HG03139 (cell line): ENCODE measurements at regions not wholly inside any gene's neighbourhood (a gene's known extent, or its start where the extent isn't known, plus 50 kb on each side); places are given as distances from the start of the nearest gene placed in this dataset.

Experiments used
- ATAC-seq: cut with Tn5 transposase; IDR thresholded peaks from one replicate; pipeline ENCODE4 v1.9.1; 2021; ENCODE audit not compliant: unreplicated experiment

DNA sequence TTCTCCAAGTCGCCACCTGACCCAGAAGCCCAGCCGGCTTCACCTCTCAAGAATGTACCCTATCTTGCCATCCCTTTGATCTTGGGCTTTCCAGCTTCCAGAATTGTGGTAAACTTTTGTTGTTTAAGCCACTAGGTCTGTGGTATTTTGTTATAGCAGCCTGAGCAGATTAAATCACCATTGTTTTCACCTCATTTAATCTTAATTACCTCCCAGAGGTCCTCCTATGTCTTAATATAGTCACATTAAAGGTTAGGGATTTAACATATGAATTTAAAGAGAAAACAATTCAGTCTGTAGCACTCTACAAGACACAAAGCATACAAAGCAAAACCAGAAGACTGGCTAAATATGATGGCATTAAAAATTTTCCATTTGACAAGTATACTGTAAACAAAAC lies 123.4 kb upstream of the CADM2 start:
- ATAC-seq: no peak

DNA sequence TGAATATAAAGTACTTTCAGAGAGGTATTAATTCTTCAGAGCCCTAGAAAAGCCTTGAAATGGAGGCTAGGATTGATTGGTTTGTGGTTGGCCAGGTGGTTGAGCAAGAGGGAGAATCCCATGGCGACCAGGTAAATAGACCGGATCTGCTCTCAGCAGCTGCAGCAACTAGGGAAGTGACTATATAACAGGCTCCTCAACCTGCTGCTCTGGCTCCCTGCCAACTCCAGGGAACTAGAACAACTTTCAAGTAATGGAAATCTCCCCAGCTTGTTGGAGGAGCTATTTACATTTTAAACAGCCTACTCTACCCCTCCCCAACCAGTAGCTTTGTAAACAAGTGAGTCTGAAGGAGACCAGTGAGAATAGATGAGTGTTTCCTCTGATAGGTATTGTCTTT lies 121.8 kb upstream of the CADM2 start:
- no peak for ATAC-seq

DNA sequence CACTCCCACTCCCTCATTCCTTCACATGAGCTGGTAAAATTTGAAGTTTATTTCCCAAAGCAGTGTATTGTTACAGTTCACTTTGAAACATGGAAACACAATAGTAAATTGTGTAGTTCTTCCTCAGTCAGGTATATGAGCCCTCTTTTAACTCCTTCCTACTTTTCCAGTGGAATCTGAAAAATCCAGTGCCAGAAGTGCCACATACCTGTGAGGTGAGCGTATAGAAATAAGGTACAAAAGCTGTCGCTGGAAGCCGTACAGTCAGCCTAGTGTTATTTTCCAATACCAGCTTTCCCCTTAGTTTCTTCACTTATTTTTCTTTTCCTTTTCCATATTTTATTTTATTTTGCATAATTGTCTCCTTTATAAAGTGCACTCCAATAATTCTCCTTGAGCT lies 81.7 kb upstream of the CADM2 start:
- no peak for ATAC-seq

DNA sequence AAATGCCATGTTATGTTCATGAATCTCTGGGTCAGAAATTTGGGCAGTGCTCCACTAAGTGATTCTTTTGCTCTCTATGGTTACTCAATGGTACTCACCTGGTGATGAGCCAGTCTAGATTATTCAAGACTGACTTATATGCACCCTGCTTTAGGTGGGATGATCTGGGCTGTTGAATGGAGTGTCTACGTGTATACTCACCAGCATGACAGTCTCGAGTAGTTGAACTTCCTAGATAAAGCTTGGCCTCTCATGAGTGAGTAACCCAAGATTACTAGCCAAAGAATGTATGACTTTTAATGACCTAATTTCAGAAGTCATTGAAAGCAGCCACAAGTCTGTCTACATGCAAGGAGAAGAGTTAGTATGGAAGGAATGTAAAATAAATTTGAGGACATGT lies 77.5 kb upstream of the CADM2 start:
- no peak for ATAC-seq

DNA sequence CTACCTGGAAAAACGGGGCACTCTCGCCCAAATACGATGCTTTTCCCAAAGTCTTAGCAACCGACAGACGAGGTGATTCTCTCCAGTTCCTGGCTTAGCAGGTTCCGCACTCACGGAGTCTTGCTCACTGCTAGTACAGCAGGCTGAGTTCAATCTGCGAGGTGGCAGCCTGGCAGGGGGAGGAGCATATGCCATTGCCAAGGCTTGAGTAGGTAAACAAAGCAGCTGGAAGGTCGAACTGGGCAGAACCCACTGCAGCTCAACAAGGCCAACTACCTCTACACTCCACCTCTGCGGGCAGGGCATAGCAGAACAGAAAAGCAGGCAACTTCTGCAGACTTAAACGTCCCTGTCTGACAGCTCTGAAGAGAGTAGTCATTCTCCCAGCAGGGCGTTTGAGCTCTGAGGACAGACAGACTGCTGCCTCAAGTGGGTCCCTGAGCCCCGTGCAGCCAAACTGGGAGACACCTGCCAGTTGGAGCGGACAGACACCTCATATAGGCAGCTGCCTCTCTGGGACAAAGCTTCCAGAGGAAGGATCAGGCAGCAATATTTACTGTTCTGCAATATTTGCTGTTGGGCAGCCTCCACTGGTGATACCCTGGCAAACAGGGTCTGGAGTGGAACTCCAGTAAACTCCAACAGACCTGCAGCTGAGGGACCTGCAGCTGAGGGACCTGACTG lies 73.4 kb upstream of the CADM2 start:
- ATAC-seq: no peak

DNA sequence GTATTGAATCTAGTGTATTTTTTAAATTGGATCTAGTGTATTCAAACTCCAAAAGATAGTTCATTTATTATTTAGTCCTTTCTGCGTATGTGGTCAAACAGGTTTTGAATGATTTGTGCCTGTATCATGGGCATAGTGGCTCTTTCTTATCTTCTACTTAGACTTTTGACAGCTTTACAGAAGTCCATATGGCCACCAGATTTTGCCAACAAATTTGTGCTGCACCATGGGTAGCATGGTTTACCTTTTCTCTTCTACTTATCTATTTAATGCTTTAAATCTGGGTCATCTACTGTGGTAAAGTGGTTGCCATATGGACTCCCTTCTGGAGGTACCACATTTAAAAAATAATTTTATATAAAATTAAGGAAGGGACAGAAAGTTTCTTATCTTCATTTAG lies 66.9 kb upstream of the CADM2 start:
- ATAC-seq: no peak

DNA sequence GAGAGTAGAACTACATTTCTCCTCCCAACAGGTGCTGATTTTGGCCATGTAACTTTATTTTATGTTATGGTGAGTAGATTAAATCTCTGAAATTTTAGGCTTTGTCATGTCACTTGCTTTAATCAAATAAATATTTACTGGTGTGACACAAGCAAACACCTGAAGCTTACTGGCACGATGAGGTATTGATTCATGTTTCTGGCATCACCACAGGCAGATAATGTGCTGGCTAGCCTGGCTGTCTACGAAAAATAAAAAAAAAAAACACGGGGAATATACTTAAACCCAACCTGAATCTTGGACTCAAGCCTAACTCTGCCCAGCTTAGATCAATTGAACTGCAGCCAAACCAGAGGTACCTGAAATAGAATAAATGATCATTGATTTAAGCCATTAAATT lies 65.6 kb upstream of the CADM2 start:
- ATAC-seq: no peak

DNA sequence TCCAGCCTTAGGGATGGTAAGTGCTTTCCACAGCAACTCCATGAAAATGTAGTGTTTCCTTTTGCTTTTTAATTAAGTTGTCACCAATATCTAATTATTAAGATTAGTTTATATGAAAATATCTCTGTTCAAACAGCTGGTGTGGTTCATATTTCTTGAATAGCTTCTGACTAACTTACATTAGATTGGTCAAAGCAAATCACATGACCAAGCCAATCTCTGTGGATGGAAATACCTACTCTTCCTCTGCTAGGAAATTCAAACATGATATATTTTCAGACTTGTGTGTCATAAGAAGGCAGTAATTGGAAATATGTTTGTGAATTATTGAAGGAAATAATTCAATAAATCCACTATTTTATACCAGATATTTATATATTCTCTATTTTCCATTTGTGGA lies 54.6 kb upstream of the CADM2 start:
- ATAC-seq: no peak

DNA sequence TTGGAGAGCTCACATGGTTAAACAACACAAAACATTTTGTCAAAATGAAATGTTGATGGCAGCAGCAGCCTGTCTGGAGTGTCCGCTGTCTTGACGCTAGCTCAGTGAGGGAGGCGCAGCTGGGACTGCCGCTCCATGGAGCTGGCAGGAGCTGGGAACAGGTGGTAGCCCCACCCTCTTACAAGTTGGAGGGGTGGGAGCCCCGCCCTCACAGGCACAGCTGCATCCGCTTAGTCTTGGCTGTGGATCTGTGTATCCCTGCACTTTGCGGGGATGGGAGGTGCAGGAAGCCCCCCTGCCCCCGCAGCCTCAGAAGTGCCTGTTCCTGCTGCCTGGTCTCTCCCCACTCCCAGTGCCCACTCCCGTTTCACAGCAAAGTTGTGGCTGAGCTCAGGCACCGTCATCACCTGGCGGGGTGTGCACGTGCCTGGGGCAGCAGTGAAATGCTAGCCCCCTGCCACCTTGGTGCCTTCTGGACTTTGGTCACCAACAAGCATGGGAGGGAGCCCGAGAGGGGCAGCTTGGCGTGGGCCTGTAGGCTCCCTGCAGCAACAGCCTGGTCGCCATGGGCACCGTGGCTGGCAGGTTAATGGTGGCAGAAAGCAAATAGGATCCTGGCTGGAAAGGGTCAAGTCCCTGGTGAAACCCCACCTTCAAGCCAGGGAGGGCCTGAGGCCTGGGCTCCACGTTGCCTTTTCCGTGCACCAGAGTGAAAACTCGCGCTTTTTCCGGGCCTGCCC lies 53.8 kb upstream of the CADM2 start:
- no peak for ATAC-seq

DNA sequence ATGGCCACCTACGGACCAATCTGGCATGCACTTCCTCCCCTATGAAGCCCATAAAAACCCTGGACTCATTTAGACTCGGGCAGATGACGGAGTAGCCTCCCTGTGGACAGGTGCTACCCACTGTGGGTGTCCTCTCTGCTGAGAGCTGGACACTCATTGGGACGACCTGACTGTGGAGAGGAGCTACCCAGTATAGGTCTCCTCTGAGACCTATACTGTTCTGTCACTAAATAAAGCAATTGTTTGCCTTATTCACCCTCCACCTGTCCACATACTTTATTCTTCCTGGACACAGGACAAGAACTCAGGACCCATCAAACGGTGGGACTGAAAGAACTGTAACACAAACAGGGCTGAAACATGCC lies 53.3 kb upstream of the CADM2 start:
- ATAC-seq: no peak

DNA sequence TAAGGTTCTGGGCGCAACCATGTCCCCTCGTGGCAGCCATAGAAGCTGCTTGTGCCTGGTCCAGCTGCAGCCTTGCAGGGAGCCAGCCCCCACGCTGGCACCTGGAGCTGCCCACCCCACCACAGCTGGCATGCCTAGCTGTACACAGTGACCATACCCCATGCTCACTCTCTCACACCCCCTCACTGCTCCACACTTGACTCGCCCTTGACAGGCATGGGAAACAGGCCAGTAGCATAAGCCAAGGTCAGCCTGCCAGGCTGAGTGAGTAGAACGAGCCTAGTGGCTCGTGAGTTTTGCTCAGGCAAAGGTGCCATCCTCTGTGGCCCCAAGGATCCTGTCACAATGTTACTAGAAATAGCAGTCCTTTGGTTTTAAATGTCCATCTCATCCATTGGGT lies 52.7 kb upstream of the CADM2 start:
- ATAC-seq: no peak
